HG03342 (cell line): ENCODE measurements at regions not wholly inside any gene's neighbourhood (a gene's known extent, or its start where the extent isn't known, plus 50 kb on each side); places are given as distances from the start of the nearest gene placed in this dataset.

ENCODE experiments used
- ATAC-seq: cut with Tn5 transposase; IDR thresholded peaks from one replicate; pipeline ENCODE4 v1.9.1; 2021; ENCODE audit warnings: mild to moderate bottlenecking, moderate library complexity; ENCODE audit not compliant: unreplicated experiment

DNA sequence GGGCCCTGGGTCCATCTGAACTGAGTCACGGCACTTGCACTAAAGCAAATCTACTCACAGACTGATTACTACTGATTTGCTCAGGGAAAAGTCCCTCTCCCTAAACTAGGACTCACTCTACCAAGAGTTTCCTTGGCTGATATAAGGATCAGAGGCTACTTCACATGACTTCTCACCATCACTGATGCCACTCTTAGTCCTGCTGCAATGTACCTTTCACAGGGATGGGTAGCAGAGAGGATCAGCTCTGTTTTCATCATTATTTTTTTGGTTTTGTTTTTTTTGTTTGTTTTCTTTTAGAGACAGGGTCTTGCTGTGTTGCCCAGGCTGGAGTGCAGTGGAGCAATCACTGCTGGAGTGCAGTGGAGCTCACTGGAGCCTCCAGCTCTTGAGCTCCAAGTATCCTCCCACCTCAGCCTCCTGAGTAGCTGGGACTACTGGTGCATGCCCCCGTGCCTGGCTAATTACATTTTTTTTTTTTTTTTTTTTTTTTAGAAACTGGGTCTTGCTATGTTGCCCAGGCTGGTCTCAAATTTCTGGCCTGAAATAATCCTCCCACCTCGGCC lies 200.6 kb downstream of the JCAD start:
- ATAC-seq: no peak

DNA sequence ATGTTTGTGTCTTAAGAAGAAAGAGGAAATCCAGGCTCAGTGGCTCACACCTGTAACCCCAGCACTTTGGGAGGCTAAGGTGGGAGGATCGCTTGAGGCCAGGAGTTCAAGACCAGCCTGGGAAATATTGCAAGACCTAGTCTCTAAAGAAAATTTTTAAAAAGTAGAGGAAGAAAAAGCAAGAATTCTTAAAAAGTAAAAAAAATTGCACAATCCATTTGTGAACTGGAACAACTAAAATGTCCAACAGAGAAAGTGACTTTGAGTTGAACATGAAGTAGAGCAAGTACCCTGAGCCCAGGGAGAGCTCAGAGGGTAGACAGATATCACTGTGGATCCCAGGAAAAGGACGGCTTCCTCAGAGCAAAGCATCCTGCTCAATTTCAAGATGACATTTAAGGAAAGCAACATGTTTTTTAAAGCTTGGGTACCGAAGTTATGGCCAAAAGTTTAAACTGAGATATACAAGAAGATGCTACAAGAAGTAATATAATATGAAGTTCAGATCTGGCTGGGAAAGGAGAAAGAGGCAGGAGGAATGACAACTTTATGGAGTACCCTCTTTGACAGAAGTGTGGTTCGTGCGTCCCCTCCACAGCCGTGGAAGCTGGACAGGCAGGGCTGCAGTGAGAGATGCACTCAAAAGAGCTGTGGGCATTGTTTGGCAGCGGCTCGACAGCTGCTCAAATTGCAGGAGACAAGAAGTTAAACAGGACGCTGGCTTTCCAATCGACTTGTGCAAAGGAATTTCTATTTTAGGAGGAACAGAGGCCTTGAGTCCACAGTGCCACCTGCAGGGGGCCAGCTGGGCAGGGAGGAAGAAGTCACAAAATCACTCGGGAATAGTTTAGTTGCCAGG lies 201.3 kb downstream of the JCAD start:
- no peak for ATAC-seq

DNA sequence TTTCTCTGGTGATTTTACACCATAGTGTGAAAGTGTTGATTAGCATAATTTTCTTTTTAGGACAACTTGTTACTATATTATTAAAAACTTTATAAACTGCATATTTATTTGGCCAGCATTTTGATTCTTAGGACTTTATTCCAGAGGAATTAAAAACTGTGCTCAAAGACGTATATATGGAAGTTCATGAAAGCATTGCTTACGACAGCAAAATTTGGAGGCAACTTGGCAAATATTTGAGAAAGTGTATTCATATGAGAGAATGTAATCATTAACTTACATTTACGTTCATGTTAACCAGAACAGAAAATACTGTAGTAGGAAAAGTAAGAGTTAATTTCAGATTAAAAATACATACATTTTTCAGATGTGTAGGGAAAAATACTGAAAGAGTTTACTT lies 203.1 kb downstream of the JCAD start:
- no peak for ATAC-seq

DNA sequence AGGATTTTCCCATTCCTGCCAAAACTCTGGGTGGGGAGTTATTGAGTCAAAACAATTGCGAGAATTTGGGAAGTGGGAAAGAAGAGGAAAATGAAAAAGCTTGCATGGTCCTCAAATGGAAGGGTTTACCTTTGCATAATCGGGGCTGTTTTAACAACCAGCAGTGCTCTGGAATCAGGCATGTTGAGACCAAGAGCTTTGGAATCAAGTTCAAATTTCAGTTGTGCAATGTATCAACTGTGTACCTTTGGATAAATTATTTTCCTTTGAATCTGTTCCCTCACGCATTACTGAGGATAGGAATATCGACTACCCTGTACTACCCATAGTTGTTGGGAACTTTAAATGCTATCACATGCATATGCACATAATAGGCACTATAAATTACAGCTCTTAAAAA lies 205.5 kb downstream of the JCAD start:
- no peak for ATAC-seq

DNA sequence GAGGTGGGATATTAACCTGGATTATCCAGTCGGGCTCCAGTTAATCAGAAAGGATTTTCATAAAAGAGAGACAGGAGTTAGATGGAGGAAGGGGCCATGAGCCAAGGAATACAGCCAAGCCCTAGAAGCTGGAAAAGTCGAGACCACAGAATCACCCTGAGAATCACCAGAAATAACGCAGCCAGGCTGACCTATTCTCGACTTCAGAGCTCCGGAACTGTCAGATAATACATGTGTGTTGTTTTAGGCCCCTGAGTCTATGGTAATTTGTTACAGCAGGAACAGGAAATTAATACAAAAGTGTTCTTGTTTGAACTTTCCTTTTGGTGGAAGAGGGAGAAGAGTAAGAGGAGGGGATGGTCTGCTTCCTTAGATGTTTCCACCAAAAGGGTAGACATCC lies 208.1 kb downstream of the JCAD start:
- ATAC-seq: no peak

DNA sequence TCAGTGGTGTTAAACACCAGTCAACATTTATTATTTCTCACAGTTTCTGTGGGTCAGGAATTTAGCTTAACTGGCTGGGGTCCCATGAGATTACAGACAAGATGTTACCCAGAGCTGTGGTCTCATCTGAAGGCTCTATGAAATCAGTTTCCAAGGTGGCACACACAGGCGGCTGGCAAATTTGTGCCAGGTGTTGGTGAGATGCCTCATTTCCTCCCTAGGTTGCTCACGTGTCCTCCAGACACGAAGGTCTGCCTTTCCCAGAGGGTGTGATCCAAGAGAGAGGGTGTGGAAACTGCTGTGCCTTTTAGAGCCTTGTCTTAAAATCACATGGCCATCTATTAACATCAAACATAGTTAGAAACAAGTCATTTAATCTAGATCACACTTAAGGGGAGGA lies 209.0 kb downstream of the JCAD start:
- no peak for ATAC-seq

DNA sequence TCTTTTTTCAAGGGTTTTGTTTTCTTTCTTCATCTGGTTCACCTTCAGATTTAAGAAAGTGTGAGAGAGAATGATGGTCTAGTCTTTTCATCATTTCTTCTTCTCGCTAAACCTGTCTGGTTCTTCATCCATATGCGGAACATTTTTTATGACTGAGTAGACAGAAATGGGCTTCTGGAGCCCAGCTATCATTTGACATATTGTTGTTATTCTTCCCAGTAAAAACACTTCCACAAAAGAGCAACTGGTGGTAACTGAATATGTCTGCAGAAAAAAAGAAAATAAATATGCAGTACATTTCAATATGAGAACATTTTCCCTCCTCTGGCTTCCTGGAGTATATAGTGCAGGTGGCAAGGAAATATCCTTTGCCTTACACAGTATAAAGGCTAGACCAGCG lies 209.5 kb downstream of the JCAD start:
- no peak for ATAC-seq

DNA sequence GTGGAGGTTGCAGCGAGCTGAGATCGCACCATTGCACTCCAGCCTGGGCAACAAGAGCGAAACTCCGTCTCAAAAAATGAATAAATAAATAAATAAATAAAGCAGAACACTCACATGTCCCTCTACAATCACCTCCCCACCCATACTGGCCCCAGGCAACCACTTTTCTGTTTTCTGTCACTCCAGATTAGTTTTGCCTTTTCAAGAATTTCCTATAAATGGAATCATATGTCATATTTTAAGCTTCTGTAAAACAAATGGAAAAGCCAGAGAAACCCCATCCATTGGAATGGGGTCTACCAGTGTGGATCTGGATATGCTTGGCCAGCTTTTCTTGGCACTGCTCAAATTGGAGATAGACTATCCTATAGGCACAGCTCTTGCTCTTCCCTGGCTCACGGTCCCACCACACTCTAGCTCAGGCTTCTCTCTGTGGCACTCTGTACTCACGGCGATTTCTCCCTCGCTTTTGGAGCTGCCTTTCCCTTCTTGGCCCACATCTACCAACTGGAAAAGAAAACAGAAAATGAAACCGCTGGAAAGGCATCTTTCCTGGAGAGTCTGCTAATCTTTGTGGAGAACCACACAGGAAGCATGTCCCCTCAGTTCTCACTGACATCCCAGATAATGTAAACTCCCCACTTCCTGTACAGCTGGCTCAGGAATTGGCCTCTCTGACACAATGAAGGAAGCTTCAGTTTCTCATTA lies 210.1 kb downstream of the JCAD start:
- no peak for ATAC-seq

DNA sequence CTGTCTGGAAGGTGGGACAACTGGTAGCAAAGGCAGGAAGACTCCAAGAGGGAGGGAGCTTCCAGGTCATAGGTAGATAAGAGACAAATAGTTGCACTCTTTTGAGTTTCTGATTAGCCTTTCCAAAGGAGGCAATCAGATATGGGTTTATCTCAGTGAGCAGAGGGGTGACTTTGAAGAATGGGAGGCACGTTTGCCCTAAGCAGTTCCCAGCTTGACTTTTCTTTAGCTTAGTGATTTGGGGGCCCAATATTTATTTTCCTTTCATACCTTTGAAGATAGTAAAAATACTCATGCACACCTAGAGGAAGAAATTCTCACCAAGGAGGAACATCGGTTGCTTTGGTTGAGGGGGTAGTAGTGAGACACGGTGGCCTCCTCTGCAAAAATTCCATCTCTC lies 212.1 kb upstream of the SVIL start:
- ATAC-seq: no peak

DNA sequence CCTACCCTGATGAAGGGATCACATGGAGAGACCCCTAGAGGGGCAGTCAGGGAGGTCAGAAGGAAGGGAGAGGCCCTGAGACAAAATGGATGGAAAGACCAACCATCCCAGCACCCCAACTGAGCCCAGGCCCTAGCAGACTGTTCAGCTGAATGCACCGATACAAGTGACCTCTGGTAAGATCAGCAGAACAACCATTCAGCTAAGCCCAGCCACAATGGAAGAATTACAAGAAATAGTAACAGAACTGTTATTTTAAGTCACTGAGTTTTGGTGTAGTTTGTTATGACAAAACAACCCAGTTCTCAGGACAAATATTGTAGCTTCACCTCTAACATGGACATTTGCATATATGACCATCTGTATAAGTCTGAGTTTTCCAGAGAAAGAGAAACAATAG lies 210.4 kb upstream of the SVIL start:
- no peak for ATAC-seq

DNA sequence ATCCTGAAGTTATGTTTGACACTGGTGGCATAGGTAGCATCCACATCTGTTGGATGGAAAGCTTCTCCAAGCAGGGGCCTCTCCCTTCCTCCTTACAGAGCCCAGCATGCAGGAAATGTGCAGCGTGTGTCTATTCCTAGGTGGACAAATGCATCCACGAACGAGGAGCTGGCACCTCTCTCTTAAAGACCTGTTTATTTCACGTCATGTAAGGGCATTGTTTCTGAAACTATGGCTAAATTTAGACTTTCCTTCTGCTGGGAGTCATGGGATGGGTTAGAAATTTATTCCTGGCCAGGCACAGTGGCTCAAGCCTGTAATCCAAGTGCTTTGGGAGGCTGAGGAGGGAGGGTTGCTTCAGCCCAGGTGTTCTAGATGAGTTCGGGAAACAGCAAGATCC lies 208.4 kb upstream of the SVIL start:
- ATAC-seq: no peak

DNA sequence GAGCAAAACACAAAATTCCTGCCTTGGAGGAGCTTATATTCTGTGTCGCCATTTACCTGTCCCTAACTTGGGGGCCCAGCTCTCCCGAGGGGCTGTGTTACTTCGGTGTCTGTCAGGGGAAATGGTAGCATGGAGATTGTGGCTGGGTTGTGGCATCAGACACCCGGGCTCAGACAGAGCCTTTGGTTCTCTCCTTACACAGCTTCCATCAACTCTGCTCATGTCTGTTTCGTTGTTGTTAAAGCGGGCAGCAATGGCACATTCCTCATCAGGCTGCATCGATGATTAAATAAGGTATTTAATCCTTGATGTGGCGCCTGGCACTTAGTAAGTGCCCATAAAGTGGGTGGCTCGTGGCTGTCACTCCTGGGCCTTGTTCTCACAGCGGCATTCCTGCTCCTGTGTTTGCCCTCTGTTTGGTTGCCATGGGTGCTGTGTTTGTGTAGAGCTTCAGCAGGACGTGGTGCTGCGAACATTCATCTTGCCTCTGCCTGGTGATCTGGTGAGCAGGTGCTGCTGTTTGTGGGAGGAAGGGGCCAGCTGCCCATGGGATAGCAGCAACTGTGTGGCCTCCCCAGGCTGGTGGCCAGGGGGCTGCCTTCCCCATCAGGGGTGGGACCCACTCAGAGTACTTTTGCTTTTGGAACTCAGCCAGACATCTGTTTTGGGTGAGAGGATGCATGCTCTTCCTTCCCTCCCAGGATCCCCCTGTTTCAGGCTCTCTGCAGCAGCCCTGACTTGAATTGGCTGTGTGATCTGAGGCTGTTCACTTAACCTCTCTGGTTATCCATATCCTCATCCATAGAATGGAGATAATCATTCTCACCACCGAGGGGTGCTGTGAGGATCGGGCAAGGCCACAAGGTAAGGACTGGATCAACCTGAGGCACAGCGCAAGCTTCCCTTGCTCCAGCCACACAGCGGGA lies 207.2 kb upstream of the SVIL start:
- no peak for ATAC-seq

DNA sequence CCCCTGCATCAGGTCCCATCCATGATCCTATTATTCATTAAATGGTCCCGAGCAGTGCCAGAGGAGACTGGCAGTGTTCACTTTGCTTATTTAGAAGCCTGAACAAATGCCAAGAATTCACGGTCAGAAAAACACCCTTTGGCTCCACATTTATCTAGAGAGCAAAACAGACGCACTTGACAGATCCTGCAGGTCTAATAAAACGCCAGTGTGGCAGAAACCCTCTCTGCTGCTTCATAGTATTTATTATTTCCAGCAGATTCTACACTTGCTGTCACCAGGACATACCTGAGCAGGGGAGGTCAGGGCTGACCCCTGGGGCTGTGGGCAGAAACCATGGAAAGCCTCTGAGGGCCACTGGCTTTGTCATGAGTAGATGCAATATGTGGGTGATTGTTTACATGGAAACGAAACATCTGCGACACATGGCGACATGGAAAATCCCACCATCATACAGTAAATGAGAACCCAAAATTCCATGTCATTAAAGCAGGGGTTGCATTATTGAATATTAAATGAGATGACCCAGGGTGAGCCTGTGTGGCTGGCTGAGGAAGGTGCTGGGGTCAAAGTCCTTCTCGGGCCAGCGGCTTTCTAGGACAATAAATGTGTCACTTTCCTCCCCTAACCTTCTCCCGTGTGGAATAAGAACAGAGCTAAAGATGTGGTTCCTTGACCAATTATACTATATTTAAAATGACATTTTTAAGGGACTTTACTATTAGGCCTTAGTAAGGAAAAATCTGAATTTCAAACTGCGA lies 205.9 kb upstream of the SVIL start:
- ATAC-seq: no peak

DNA sequence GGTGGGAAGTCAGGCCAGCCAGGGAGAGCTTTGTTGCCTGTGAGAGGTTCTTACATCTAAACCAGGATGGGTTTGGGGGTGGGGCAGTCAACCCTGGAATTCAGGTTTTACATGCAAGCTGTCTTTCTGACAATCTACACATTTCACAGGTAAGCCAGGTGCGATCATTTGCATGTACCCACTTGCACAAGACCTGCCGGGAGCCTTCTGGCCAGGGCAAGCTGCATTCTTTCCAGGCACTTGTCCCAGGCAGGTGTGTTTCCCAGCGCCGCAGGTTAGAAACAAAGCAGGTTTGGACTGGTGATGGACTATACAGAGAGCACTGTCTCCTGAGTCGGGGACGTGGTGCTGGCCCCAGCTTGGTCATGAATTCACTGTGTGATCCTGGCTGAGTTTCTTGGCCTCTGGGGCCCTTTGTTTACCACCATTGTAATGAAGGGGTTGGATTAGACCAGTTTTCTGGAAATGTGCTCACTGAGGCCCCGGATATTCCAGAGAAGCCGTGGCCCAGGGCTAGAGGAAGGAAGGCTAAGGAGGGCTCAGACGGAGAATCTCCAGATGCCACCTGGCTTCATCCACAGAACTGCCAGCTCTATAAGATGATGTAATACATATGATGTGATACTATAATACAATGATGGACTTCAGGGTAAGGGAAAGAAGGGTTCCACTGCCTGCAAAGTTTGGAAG lies 205.2 kb upstream of the SVIL start:
- no peak for ATAC-seq

DNA sequence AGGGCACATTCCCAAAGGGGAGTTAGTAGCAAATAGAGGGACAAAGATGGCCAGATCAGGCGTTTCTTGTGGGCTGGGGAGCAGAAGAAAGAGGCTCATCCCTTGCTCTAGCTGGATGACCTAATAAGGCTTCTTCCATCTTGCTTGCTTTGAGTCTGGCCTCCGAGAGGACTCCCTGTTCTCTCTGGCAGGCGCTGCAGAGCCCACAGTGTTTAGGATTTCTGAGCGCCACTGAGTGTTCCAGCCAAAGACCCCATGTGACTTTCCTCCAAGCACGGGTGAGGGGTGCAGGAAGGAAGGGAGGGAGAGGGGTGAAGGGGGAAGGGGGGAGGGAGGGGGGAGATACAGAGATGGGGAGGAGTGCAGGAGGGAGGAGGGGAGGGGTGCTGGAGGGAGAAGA lies 203.8 kb upstream of the SVIL start:
- ATAC-seq: no peak

DNA sequence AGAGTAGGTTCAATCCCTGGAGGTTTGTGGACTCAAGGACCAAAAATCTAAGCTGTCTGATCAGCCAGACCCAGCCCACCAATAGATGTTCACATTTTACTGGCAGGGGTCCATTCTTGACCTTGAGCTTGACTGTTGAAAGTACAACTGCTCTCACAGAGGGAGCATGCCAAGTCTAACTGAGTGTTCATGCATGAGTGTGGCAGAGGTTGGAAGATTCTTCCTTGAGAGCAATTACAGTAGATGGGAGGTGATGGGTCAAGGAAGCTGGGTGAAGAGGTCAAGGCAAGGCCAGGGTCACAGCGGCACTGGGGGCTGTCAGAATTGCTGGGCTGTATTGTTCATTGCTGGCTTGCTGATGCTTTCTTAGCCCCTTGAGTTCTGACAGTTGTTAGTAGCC lies 202.8 kb upstream of the SVIL start:
- ATAC-seq: no peak

DNA sequence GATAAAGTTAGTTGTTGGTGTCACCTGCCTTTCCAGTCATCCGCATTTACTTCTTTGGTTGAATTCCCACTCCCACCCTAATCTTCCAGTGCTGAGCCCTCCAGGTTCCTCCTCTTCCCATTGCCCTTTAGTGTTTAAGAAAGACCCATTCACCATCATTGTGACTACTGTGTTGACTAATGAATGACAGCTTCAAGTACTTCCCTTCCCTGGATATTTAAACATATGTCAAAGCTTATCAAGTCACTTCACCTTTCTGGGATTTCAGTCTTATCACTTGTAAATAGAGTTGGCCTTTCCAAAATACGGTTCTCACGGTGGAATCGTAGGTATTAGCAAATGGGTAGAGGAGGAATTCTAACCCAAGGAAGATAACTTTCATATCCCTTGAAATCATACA lies 201.6 kb upstream of the SVIL start:
- ATAC-seq: no peak

DNA sequence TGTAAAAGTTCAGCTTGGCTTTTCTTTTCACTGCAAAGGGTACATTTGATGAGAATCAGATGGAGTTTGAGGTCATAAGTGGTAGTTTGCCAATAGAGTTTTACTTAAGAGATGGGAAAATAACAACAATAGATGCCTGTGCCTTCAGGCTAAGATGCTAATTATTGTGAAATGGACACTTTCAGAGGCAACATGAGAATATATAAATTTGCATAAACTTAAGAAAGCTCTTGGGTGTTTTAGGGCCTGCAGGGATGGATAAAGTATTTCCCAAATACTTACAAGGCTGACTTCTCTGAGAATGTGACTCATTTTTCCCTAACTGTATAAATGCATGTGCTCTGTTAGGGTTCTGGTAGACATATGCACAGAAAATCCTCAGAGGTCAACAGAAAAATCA lies 200.3 kb upstream of the SVIL start:
- ATAC-seq: no peak

DNA sequence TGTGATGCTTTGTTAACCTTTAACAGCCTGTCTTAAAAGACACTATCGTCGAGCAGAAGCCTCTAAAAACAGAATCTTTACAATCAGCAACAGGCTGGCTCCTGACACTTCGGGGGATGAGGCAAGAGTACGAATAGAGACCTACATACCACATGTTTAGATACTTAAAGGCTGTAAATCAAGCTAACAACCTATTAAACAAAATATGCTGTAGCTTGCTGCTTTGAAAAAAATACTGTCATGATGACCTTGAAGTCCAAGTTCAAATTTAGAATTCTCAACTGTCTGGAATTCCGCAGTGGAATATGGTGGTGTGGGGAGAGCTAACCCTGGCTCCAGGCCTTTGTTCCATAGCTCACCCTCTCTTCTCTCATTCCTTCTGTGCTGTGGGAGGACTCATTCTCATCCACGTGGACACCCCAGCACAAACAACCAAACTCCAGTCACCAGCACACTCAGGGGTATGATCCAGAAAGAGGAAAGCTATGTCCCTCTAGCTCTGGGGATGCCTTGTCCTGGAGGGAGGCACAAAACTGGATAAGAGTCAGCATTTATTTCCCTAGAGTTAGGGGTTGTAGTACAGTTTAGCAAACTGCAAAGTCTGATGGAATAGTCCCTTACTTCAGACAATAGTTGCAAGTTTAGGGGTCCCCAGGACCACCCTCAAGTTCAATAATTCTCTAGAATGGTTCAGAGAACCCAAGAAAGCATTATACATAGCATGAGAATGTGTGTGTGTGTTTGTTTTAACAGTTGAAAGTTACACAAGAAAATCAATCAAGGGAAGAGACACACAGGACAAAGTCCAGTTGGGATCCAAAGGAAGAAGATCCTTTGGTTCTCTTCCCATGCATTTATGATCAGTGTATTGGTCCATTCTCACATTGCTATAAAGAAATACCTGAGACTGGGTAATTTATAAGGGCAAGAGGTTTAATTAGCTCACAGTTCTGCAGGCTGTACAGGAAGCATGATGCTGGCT lies 196.1 kb upstream of the SVIL start:
- no peak for ATAC-seq
